HG02885 (cell line): ENCODE measurements at regions not wholly inside any gene's neighbourhood (a gene's known extent, or its start where the extent isn't known, plus 50 kb on each side); places are given as distances from the start of the nearest gene placed in this dataset.
"Not testable (repeated sequence)": the region's sequence is repeated elsewhere in the genome, so short reads cannot be mapped to it uniquely, and the experiment has no call there.

Experiments
- ATAC-seq: cut with Tn5 transposase; IDR thresholded peaks from one replicate; pipeline ENCODE4 v1.9.1; 2021; ENCODE audit warnings: mild to moderate bottlenecking; ENCODE audit not compliant: unreplicated experiment, poor library complexity

- no peak for ATAC-seq
Measured at GRCh38 chr20:55701467-55701866, 303.9 kb downstream of the CBLN4 start.

- no peak for ATAC-seq
Measured at GRCh38 chr20:55696520-55696919, 308.8 kb downstream of the CBLN4 start.

- ATAC-seq, result no peak
Measured at GRCh38 chr20:55693641-55694040, 311.7 kb downstream of the CBLN4 start.

GRCh38 chr20:55685841-55686240 is 319.5 kb downstream of the CBLN4 start:
- no peak for ATAC-seq

GRCh38 chr20:55685425-55685824 is 319.9 kb downstream of the CBLN4 start:
- no peak for ATAC-seq

GRCh38 chr20:55684578-55684977 is 320.7 kb downstream of the CBLN4 start:
- ATAC-seq, result no peak

GRCh38 chr20:55678970-55679667 is 326.2 kb downstream of the CBLN4 start:
- no peak for ATAC-seq

GRCh38 chr20:55678126-55678525 is 327.2 kb downstream of the CBLN4 start:
- ATAC-seq, result no peak

- no peak for ATAC-seq
Measured at GRCh38 chr20:55677011-55677410, 328.3 kb downstream of the CBLN4 start.

GRCh38 chr20:55676097-55676496 is 329.2 kb downstream of the CBLN4 start:
- ATAC-seq, result no peak

GRCh38 chr20:55668631-55669030 is 336.7 kb downstream of the CBLN4 start:
- ATAC-seq, result no peak

- ATAC-seq, result no peak
Measured at GRCh38 chr20:55667955-55668354, 337.4 kb downstream of the CBLN4 start.

- ATAC-seq, result no peak
Measured at GRCh38 chr20:55667024-55667423, 338.3 kb downstream of the CBLN4 start.

- ATAC-seq, result no peak
Measured at GRCh38 chr20:55656231-55656775, 349.0 kb downstream of the CBLN4 start.

- ATAC-seq, result no peak
Measured at GRCh38 chr20:55650657-55651360, 354.5 kb downstream of the CBLN4 start.

- no peak for ATAC-seq
Measured at GRCh38 chr20:55649254-55649653, 356.1 kb downstream of the CBLN4 start.

GRCh38 chr20:55646851-55647250 is 358.5 kb downstream of the CBLN4 start:
- ATAC-seq, result no peak

- no peak for ATAC-seq
Measured at GRCh38 chr20:55641497-55641896, 363.8 kb downstream of the CBLN4 start.

GRCh38 chr20:55635870-55636269 is 369.4 kb downstream of the CBLN4 start:
- no peak for ATAC-seq

- no peak for ATAC-seq
Measured at GRCh38 chr20:55632592-55632991, 372.7 kb downstream of the CBLN4 start.

GRCh38 chr20:55629143-55629542 is 376.2 kb downstream of the CBLN4 start:
- not testable (repeated sequence) for ATAC-seq

- ATAC-seq, result no peak
Measured at GRCh38 chr20:55626716-55627115, 378.6 kb downstream of the CBLN4 start.
